ENCODE measurements at regions not wholly inside any gene's neighbourhood (a gene's known extent, or its start where the extent isn't known, plus 50 kb on each side); places are given as distances from the start of the nearest gene placed in this dataset.

DNA sequence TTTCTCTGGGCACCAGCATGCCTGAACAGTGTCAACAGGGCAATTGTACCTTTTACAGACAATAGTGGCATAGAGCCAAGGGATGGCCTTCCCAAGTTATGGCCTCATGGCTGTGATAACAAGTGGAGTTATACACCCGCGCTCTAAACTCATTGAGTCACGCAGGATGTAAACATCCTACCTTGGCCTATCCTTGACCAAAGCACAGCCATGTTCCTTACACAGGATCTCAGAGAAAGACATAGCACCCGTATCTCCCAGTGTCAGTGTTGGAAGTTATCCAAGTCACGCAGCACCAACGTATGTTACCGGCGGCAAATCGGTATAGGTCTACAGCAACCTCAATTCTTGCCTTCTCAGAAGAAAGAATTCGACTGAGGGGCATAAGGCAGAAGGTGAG lies 1654.9 kb upstream of the LRRTM3 start:
- H3K4me1 ChIP-seq (ENCODE audit: control insufficient read depth, insufficient read depth, low read depth, low read length): no peaks in the 10 kb centered on the region
- H2BK120ac ChIP-seq (ENCODE audit: low read depth, low read length): no peak overlapping the region
- no peaks in the 10 kb centered on the region for H3K27me3 ChIP-seq (ENCODE audit: control insufficient read depth in 1 of 2, insufficient read depth in 1 of 2, low read length in 2 of 2)
- no peak overlapping the region for H2AK5ac ChIP-seq (ENCODE audit: low read length, severe bottlenecking)
- H4K91ac ChIP-seq (ENCODE audit: low read length): no peak overlapping the region
- no peak overlapping the region for H3K27ac ChIP-seq (ENCODE audit: low read length, poor library complexity, severe bottlenecking)
- no peak overlapping the region for H2AFZ ChIP-seq (ENCODE audit: low read depth, low read length)
- H4K8ac ChIP-seq (ENCODE audit: low read length): no peak overlapping the region
- no peak overlapping the region for H3K4me3 ChIP-seq (ENCODE audit: insufficient read depth in 1 of 2, low read depth in 1 of 2, low read length in 2 of 2)
- H3K18ac ChIP-seq (ENCODE audit: low read depth in 1 of 2, low read length in 2 of 2): no peak overlapping the region
- H2BK12ac ChIP-seq (ENCODE audit: low read length in 2 of 2): no peak overlapping the region
- no peak overlapping the region for H3K4me2 ChIP-seq (ENCODE audit: low read length, poor library complexity, severe bottlenecking)
- no peak for DNase-seq
- no peaks in the 10 kb centered on the region for H3K79me1 ChIP-seq (replicated peaks; ENCODE audit: low read length, poor library complexity, severe bottlenecking)
- H3K36me3 ChIP-seq (ENCODE audit: control insufficient read depth in 1 of 2, insufficient read depth in 2 of 2, low read depth in 1 of 2, low read length in 2 of 2): no peaks in the 10 kb centered on the region
- no peak overlapping the region for H3K9ac ChIP-seq (ENCODE audit: low read length)
- no peak overlapping the region for H3K23ac ChIP-seq (ENCODE audit: low read length in 2 of 2)
- no peak overlapping the region for H3K4ac ChIP-seq (ENCODE audit: low read depth in 1 of 2, low read length in 2 of 2)
- H3K14ac ChIP-seq (ENCODE audit: low read length in 2 of 2): no peak overlapping the region
- H2BK5ac ChIP-seq (ENCODE audit: low read depth, low read length, poor library complexity, severe bottlenecking): no peak overlapping the region
- no peaks in the 10 kb centered on the region for H3K9me3 ChIP-seq (ENCODE audit: control insufficient read depth, low read length)
- no peak overlapping the region for H2BK15ac ChIP-seq (ENCODE audit: low read depth, poor library complexity, severe bottlenecking)
- 98% methylated on average over 10 of the region's 10 CpGs for WGBS

GRCh38 chr10:65273115-65273514 lies 1652.7 kb upstream of the LRRTM3 start:
- Histone ChIP-seq H3K27ac (ENCODE audit: low read length, poor library complexity, severe bottlenecking) (no peak overlapping the region), H2BK15ac (ENCODE audit: low read depth, poor library complexity, severe bottlenecking) (no peak overlapping the region), H3K4me2 (ENCODE audit: low read length, poor library complexity, severe bottlenecking) (no peak overlapping the region), H3K36me3 (ENCODE audit: control insufficient read depth in 1 of 2, insufficient read depth in 2 of 2, low read depth in 1 of 2, low read length in 2 of 2) (no peaks in the 10 kb centered on the region), H3K14ac (ENCODE audit: low read length in 2 of 2) (no peak overlapping the region), H2AK5ac (ENCODE audit: low read length, severe bottlenecking) (no peak overlapping the region), H3K9me3 (ENCODE audit: control insufficient read depth, low read length) (peaks cover 3% of the 10 kb centered on the region), H3K9ac (ENCODE audit: low read length) (no peak overlapping the region), H2BK120ac (ENCODE audit: low read depth, low read length) (no peak overlapping the region), H3K4me1 (ENCODE audit: control insufficient read depth, insufficient read depth, low read depth, low read length) (no peaks in the 10 kb centered on the region), H2BK12ac (ENCODE audit: low read length in 2 of 2) (no peak overlapping the region), H3K27me3 (ENCODE audit: control insufficient read depth in 1 of 2, insufficient read depth in 1 of 2, low read length in 2 of 2) (no peaks in the 10 kb centered on the region), H4K91ac (ENCODE audit: low read length) (no peak overlapping the region), H4K8ac (ENCODE audit: low read length) (no peak overlapping the region), H2BK5ac (ENCODE audit: low read depth, low read length, poor library complexity, severe bottlenecking) (no peak overlapping the region), H3K18ac (ENCODE audit: low read depth in 1 of 2, low read length in 2 of 2) (no peak overlapping the region), H2AFZ (ENCODE audit: low read depth, low read length) (no peak overlapping the region), H3K4me3 (ENCODE audit: insufficient read depth in 1 of 2, low read depth in 1 of 2, low read length in 2 of 2) (no peak overlapping the region), H3K4ac (ENCODE audit: low read depth in 1 of 2, low read length in 2 of 2) (no peak overlapping the region), H3K23ac (ENCODE audit: low read length in 2 of 2) (no peak overlapping the region), H3K79me1 (replicated peaks; ENCODE audit: low read length, poor library complexity, severe bottlenecking) (no peaks in the 10 kb centered on the region)
- no peak for DNase-seq

GRCh38 chr10:65275296-65275695 lies 1650.5 kb upstream of the LRRTM3 start:
- Histone ChIP-seq H3K9me3 (ENCODE audit: control insufficient read depth, low read length) (peaks cover 7% of the 10 kb centered on the region), H2BK5ac (ENCODE audit: low read depth, low read length, poor library complexity, severe bottlenecking) (no peak overlapping the region), H3K23ac (ENCODE audit: low read length in 2 of 2) (no peak overlapping the region), H4K91ac (ENCODE audit: low read length) (no peak overlapping the region), H3K79me1 (replicated peaks; ENCODE audit: low read length, poor library complexity, severe bottlenecking) (no peaks in the 10 kb centered on the region), H3K9ac (ENCODE audit: low read length) (no peak overlapping the region), H3K14ac (ENCODE audit: low read length in 2 of 2) (no peak overlapping the region), H4K8ac (ENCODE audit: low read length) (no peak overlapping the region), H2BK15ac (ENCODE audit: low read depth, poor library complexity, severe bottlenecking) (no peak overlapping the region), H2AFZ (ENCODE audit: low read depth, low read length) (no peak overlapping the region), H3K18ac (ENCODE audit: low read depth in 1 of 2, low read length in 2 of 2) (no peak overlapping the region), H3K4me2 (ENCODE audit: low read length, poor library complexity, severe bottlenecking) (no peak overlapping the region), H3K4me3 (ENCODE audit: insufficient read depth in 1 of 2, low read depth in 1 of 2, low read length in 2 of 2) (no peak overlapping the region), H3K4me1 (ENCODE audit: control insufficient read depth, insufficient read depth, low read depth, low read length) (no peaks in the 10 kb centered on the region), H3K4ac (ENCODE audit: low read depth in 1 of 2, low read length in 2 of 2) (no peak overlapping the region), H2AK5ac (ENCODE audit: low read length, severe bottlenecking) (no peak overlapping the region), H3K27ac (ENCODE audit: low read length, poor library complexity, severe bottlenecking) (no peak overlapping the region), H3K36me3 (ENCODE audit: control insufficient read depth in 1 of 2, insufficient read depth in 2 of 2, low read depth in 1 of 2, low read length in 2 of 2) (no peaks in the 10 kb centered on the region), H3K27me3 (ENCODE audit: control insufficient read depth in 1 of 2, insufficient read depth in 1 of 2, low read length in 2 of 2) (no peaks in the 10 kb centered on the region), H2BK12ac (ENCODE audit: low read length in 2 of 2) (no peak overlapping the region), H2BK120ac (ENCODE audit: low read depth, low read length) (no peak overlapping the region)
- no peak for DNase-seq
- whole genome bisulfite sequencing: 100% methylated on average over 1 of the region's 4 CpGs

GRCh38 chr10:65284495-65285041 lies 1641.3 kb upstream of the LRRTM3 start:
- Histone ChIP-seq H3K36me3 (ENCODE audit: control insufficient read depth in 1 of 2, insufficient read depth in 2 of 2, low read depth in 1 of 2, low read length in 2 of 2) (no peaks in the 10 kb centered on the region), H3K27ac (ENCODE audit: low read length, poor library complexity, severe bottlenecking) (no peak overlapping the region), H2BK15ac (ENCODE audit: low read depth, poor library complexity, severe bottlenecking) (no peak overlapping the region), H2BK120ac (ENCODE audit: low read depth, low read length) (no peak overlapping the region), H2BK5ac (ENCODE audit: low read depth, low read length, poor library complexity, severe bottlenecking) (no peak overlapping the region), H3K27me3 (ENCODE audit: control insufficient read depth in 1 of 2, insufficient read depth in 1 of 2, low read length in 2 of 2) (no peaks in the 10 kb centered on the region), H3K79me1 (replicated peaks; ENCODE audit: low read length, poor library complexity, severe bottlenecking) (no peaks in the 10 kb centered on the region), H3K23ac (ENCODE audit: low read length in 2 of 2) (no peak overlapping the region), H3K4me3 (ENCODE audit: insufficient read depth in 1 of 2, low read depth in 1 of 2, low read length in 2 of 2) (no peak overlapping the region), H3K9ac (ENCODE audit: low read length) (no peak overlapping the region), H4K91ac (ENCODE audit: low read length) (no peak overlapping the region), H2AK5ac (ENCODE audit: low read length, severe bottlenecking) (no peak overlapping the region), H2BK12ac (ENCODE audit: low read length in 2 of 2) (no peak overlapping the region), H3K9me3 (ENCODE audit: control insufficient read depth, low read length) (peaks cover 6% of the 10 kb centered on the region), H3K14ac (ENCODE audit: low read length in 2 of 2) (no peak overlapping the region), H3K4ac (ENCODE audit: low read depth in 1 of 2, low read length in 2 of 2) (no peak overlapping the region), H3K4me1 (ENCODE audit: control insufficient read depth, insufficient read depth, low read depth, low read length) (no peaks in the 10 kb centered on the region), H2AFZ (ENCODE audit: low read depth, low read length) (no peak overlapping the region), H3K4me2 (ENCODE audit: low read length, poor library complexity, severe bottlenecking) (no peak overlapping the region), H4K8ac (ENCODE audit: low read length) (no peak overlapping the region), H3K18ac (ENCODE audit: low read depth in 1 of 2, low read length in 2 of 2) (no peak overlapping the region)
- no peak for DNase-seq
- WGBS: 92% methylated on average over 4 of the region's 5 CpGs

Measured in mesenchymal stem cell (in vitro differentiated cells and primary cell).